GM19397 (cell line): ENCODE measurements at regions not wholly inside any gene's neighbourhood (a gene's known extent, or its start where the extent isn't known, plus 50 kb on each side); places are given as distances from the start of the nearest gene placed in this dataset.
"Not testable (repeated sequence)": the region's sequence is repeated elsewhere in the genome, so short reads cannot be mapped to it uniquely, and the experiment has no call there.

Source experiments
- ATAC-seq: cut with Tn5 transposase; IDR thresholded peaks from one replicate; pipeline ENCODE4 v1.9.1; 2021; ENCODE audit warnings: mild to moderate bottlenecking, moderate library complexity; ENCODE audit not compliant: unreplicated experiment

GRCh38 chr2:11877764-11878163, 131.3 kb downstream of the LPIN1 start:
- ATAC-seq: no peak

DNA sequence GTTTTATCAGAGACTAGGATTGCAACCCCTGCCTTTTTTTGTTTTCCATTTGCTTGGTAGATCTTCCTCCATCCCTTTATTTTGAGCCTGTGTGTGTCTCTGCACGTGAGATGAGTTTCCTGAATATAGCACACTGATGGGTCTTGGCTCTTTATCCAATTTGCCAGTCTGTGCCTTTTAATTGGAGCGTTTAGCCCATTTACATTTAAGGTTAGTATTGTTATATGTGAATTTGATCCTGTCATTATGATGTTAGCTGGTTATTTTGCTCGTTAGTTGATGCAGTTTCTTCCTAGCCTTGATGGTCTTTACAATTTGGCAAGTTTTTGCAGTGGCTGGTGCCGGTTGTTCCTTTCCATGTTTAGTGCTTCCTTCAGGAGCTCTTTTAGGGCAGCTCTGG, 138.8 kb downstream of the LPIN1 start:
- ATAC-seq: not testable (repeated sequence)

- ATAC-seq: not testable (repeated sequence)
Observed at GRCh38 chr2:11886899-11887298, 140.5 kb downstream of the LPIN1 start.

- ATAC-seq: no peak
Observed at GRCh38 chr2:11889101-11889850, 142.8 kb downstream of the LPIN1 start.

GRCh38 chr2:11889854-11890253, 143.4 kb downstream of the LPIN1 start:
- no peak for ATAC-seq

- no peak for ATAC-seq
Observed at GRCh38 chr2:11891028-11891427, 144.6 kb downstream of the LPIN1 start.

DNA sequence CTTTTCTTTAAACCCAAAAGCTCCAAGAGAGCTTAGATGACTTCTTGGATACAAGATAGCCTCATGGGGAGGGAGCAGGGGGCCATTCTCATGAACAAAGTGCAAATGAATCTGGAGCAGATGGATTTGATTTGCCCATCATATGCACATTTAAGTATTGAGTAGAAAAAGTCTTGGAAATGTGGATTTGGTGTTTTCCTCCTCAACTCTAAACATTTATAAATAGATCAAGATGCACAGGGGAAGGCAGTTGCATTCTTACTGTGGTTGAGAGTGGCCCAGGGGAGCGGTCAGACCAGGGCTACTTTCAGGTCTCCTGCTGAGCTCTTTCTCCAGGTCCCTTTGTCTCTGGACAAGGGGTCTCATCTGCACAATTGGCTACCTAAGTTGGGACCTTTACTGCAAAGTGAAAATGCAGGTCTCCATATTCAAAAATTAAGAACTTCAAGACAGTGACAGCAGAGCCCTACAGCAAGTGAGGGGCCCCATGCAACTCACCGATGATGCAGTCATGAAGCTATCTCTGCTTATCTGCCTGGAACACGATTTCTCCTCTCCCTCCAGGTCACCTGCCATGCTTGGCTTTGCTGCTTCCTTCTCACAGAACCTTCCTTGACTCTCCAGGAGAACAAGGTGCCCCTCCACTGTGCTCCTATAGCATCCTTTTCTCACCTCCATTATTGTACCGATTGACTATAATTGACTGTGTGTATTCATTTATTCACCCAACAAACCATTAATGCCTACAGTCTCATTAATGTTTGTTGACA, 145.4 kb downstream of the LPIN1 start:
- ATAC-seq: no peak

GRCh38 chr2:11896386-11896785, 150.0 kb downstream of the LPIN1 start:
- ATAC-seq: no peak

GRCh38 chr2:11898576-11898975, 152.1 kb downstream of the LPIN1 start:
- ATAC-seq: no peak

DNA sequence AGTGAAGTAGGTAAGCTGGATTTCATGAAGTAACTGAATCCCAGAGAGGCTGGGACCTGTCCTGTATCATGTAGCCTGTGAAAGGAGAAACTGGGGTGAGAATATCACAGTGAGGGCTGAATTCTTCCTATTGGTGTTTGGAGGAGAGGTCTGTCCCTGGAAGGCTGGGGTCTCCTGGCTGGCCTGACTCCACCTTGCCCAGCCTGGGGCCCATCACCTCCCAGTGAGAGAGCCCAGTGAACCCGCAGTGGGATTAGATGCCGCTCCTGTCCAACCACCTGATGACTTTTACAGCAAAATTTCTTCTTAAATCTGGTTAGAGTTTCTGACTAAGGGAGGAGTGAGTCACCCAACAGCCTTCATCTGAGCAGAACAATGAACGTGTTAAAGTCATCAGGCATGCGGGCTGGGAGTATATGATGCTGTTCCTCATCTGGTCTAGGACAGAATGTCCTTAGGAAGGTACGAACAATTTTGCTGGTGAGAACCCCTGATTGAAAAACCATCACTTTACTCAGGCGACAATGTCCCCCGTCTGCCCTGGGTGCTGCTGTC, 152.9 kb downstream of the LPIN1 start:
- no peak for ATAC-seq

GRCh38 chr2:11900891-11901290, 154.5 kb downstream of the LPIN1 start:
- ATAC-seq: not testable (repeated sequence)

DNA sequence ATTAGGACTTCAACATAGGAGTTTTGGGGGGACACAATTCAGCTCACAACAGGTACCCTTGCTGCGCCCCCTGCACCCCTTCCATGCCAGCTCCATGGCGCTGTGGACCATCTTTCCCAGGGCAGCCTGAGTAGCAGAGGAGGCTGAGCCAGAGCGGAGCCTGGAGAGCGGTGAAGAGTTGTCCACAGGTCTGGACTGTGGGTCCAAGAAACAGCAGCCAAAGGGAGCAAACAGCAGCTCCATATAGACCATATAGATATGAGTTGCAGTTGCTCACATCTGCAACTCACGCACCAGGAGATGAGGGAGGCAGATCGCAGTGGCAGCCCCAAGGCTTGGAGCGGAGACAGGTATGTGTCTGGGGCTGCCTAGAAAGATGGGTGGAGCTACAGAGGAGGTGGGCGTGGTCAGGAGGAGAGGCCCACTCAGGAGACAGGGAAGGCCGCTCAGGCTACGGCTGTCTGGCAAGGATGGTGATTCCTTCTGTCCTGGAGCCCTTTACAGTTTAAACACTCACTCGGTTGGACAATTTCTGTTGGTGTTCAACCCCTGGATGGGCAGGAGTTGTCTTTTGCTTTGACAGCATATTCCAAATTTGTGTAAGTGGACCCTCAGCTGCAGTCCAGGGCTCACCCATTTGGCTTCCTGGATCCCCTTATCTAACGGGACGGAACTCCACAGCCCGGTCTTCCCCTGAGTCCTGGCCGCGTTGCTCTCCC, 155.1 kb downstream of the LPIN1 start:
- no peak for ATAC-seq

- ATAC-seq: no peak
Observed at GRCh38 chr2:11903085-11903606, 156.7 kb downstream of the LPIN1 start.

- ATAC-seq: no peak
Observed at GRCh38 chr2:11904029-11904428, 157.6 kb downstream of the LPIN1 start.

- ATAC-seq: no peak
Observed at GRCh38 chr2:11904941-11905340, 158.5 kb downstream of the LPIN1 start.

DNA sequence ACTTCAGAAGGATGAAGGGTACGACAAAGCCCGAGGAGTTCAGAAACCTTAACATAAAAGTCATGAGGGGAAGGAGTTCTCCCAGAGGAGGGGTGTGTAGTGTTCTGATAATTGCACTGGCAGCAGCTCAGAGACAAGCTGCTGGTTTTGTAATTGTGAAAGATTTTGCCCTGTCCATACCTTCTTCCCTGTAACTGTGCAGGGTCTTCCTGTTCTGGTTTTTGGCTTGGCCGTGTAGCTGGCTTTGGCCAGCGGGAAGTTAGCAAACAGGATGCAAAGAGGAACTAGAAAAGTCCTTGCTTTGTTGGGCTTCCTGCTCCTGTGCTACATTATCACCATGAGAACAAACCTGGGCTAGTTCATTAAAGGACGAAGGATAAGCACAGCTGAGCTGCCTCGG, 160.8 kb downstream of the LPIN1 start:
- no peak for ATAC-seq

- ATAC-seq: no peak
Observed at GRCh38 chr2:11910971-11911370, 164.5 kb downstream of the LPIN1 start.

DNA sequence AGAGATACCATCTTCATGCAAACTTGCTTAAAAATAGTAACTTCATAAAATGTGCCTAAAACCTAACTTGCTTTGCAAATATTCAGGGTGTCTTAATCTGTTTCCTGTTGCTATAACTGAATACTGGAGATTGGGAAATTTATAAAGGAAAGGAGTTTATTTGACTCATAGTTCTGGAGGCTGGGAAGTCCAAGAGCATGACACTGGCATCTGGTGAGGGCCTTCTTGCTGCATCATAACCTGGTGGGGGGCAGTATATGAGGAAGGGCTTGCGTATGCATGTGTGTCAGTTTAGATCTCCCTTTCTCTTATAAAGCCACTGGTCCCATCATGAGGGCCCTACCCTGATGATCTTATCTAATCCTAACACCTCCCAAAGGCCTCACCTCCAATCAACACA, 166.5 kb downstream of the LPIN1 start:
- no peak for ATAC-seq

- no peak for ATAC-seq
Observed at GRCh38 chr2:11914455-11914854, 168.0 kb downstream of the LPIN1 start.

GRCh38 chr2:11915650-11916049, 169.2 kb downstream of the LPIN1 start:
- no peak for ATAC-seq

- no peak for ATAC-seq
Observed at GRCh38 chr2:11919953-11920352, 173.5 kb downstream of the LPIN1 start.
